ENCODE measurements at regions not wholly inside any gene's neighbourhood (a gene's known extent, or its start where the extent isn't known, plus 50 kb on each side); places are given as distances from the start of the nearest gene placed in this dataset.
"Not testable (repeated sequence)": the region's sequence is repeated elsewhere in the genome, so short reads cannot be mapped to it uniquely, and the experiment has no call there.

- peaks cover 22% of the 10 kb centered on the region for H3K27me3 ChIP-seq (ENCODE audit: insufficient read depth, low read depth, severe bottlenecking)
- no peak for DNase-seq
- H3K4me3 ChIP-seq (ENCODE audit: low read depth, low read length), result no peak overlapping the region
- H3K27ac ChIP-seq, result no peak overlapping the region
- no peaks in the 10 kb centered on the region for H3K36me3 ChIP-seq
- no peaks in the 10 kb centered on the region for H3K9me3 ChIP-seq (ENCODE audit: severe bottlenecking)
- no peak for TF ChIP-seq CTCF (IDR thresholded peaks at IDR 0.05; ENCODE audit: low read depth, low read length)
Observed at GRCh38 chr10:44279426-44280126, 105.3 kb downstream of the CXCL12 start.

- Histone ChIP-seq H3K9me3 (ENCODE audit: severe bottlenecking) (no peaks in the 10 kb centered on the region), H3K27me3 (ENCODE audit: insufficient read depth, low read depth, severe bottlenecking) (peaks cover 20% of the 10 kb centered on the region), H3K36me3 (no peaks in the 10 kb centered on the region), H3K27ac (no peak overlapping the region), H3K4me3 (ENCODE audit: low read depth, low read length) (no peak overlapping the region)
- DNase-seq, result no peak
- TF ChIP-seq CTCF (IDR thresholded peaks at IDR 0.05; ENCODE audit: low read depth, low read length), result no peak
Observed at GRCh38 chr10:44278837-44279324, 106.0 kb downstream of the CXCL12 start.

GRCh38 chr10:44268435-44268948 lies 116.4 kb downstream of the CXCL12 start:
- not testable (repeated sequence) for H3K27ac ChIP-seq; H3K4me3 ChIP-seq (ENCODE audit: low read depth, low read length); H3K27me3 ChIP-seq (ENCODE audit: insufficient read depth, low read depth, severe bottlenecking); DNase-seq; H3K9me3 ChIP-seq (ENCODE audit: severe bottlenecking); H3K36me3 ChIP-seq

- no peak overlapping the region for H3K4me3 ChIP-seq (ENCODE audit: low read depth, low read length)
- no peak for TF ChIP-seq CTCF (IDR thresholded peaks at IDR 0.05; ENCODE audit: low read depth, low read length)
- H3K36me3 ChIP-seq, result no peaks in the 10 kb centered on the region
- H3K9me3 ChIP-seq (ENCODE audit: severe bottlenecking), result peaks cover 8% of the 10 kb centered on the region
- no peak overlapping the region for H3K27ac ChIP-seq
- H3K27me3 ChIP-seq (ENCODE audit: insufficient read depth, low read depth, severe bottlenecking), result no peaks in the 10 kb centered on the region
- DNase-seq, result no peak
Observed at GRCh38 chr10:44267007-44267406, 117.9 kb downstream of the CXCL12 start.

GRCh38 chr10:44264244-44264643 lies 120.7 kb downstream of the CXCL12 start:
- H3K27ac ChIP-seq, result no peak overlapping the region
- H3K27me3 ChIP-seq (ENCODE audit: insufficient read depth, low read depth, severe bottlenecking), result peaks cover 3% of the 10 kb centered on the region
- no peaks in the 10 kb centered on the region for H3K36me3 ChIP-seq
- no peak for DNase-seq
- no peak overlapping the region for H3K4me3 ChIP-seq (ENCODE audit: low read depth, low read length)
- TF ChIP-seq CTCF (IDR thresholded peaks at IDR 0.05; ENCODE audit: low read depth, low read length), result no peak
- H3K9me3 ChIP-seq (ENCODE audit: severe bottlenecking), result peaks cover 8% of the 10 kb centered on the region

GRCh38 chr10:44263771-44264170 lies 121.1 kb downstream of the CXCL12 start:
- H3K27me3 ChIP-seq (ENCODE audit: insufficient read depth, low read depth, severe bottlenecking), result peaks cover 3% of the 10 kb centered on the region
- H3K4me3 ChIP-seq (ENCODE audit: low read depth, low read length), result no peak overlapping the region
- DNase-seq, result no peak
- peaks cover 8% of the 10 kb centered on the region for H3K9me3 ChIP-seq (ENCODE audit: severe bottlenecking)
- no peak overlapping the region for H3K27ac ChIP-seq
- TF ChIP-seq CTCF (IDR thresholded peaks at IDR 0.05; ENCODE audit: low read depth, low read length), result no peak
- H3K36me3 ChIP-seq, result no peaks in the 10 kb centered on the region

All from WERI-Rb-1 (cell line).